ENCODE measurements at regions not wholly inside any gene's neighbourhood (a gene's known extent, or its start where the extent isn't known, plus 50 kb on each side); places are given as distances from the start of the nearest gene placed in this dataset.

DNA sequence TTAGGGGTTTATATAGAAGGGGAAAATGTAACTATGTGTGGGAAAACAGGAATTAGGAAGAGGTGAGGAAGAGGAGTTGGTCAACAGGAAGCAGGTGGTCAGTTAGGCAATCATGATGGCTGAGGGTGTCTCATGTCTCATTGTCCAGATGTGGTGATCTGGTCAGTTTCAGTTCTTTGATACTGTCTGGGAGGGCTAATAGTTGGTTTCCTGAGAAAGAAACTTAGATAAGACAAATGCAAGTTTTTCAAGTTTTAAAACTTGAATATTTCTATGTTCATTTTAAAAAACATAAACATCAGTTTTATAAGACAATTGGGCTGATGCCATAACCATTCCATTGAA is 1121.8 kb upstream of the USP15 start (continued):
- TF ChIP-seq, protein P1, sequence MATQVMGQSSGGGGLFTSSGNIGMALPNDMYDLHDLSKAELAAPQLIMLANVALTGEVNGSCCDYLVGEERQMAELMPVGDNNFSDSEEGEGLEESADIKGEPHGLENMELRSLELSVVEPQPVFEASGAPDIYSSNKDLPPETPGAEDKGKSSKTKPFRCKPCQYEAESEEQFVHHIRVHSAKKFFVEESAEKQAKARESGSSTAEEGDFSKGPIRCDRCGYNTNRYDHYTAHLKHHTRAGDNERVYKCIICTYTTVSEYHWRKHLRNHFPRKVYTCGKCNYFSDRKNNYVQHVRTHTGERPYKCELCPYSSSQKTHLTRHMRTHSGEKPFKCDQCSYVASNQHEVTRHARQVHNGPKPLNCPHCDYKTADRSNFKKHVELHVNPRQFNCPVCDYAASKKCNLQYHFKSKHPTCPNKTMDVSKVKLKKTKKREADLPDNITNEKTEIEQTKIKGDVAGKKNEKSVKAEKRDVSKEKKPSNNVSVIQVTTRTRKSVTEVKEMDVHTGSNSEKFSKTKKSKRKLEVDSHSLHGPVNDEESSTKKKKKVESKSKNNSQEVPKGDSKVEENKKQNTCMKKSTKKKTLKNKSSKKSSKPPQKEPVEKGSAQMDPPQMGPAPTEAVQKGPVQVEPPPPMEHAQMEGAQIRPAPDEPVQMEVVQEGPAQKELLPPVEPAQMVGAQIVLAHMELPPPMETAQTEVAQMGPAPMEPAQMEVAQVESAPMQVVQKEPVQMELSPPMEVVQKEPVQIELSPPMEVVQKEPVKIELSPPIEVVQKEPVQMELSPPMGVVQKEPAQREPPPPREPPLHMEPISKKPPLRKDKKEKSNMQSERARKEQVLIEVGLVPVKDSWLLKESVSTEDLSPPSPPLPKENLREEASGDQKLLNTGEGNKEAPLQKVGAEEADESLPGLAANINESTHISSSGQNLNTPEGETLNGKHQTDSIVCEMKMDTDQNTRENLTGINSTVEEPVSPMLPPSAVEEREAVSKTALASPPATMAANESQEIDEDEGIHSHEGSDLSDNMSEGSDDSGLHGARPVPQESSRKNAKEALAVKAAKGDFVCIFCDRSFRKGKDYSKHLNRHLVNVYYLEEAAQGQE (IDR thresholded peaks at IDR 0.05; ENCODE audit: low read depth): no peak

DNA sequence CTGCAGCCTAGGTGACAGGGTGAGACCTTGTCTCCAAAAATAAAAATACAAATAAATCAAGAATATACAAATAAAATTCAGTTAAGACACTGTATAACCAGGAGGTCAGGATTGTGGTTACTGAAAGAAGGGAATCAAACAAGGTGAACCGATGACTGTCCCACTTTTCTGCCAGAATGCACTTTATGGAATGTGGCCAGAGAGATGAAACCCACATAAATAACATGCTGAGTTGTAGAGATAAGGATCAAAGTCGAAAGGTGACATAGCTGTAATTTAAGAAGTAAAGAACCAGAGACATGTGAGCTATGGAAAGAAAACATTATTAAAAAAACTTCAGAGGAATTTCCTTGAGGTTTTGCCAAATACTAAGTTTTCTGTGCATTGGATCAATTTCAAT is 1098.2 kb upstream of the USP15 start:
- H3K9me2 ChIP-seq (ENCODE audit: insufficient read depth): no peaks in the 10 kb centered on the region
- H3K9ac ChIP-seq (ENCODE audit: low read length): no peak overlapping the region
- ChIA-PET CTCF (no interaction called here), POLR2A (no interaction called here), RAD21 (ENCODE audit: low non-redundant PET in 1 of 2, low total read pairs in 2 of 2, uncharacterized antibody in 2 of 2, unreplicated experiment in 2 of 2) (no interaction called here)
- H4K20me1 ChIP-seq (ENCODE audit: insufficient read depth): no peaks in the 10 kb centered on the region
- H3K27ac ChIP-seq (ENCODE audit: low read depth, low read length): no peak overlapping the region
- no peaks in the 10 kb centered on the region; a peak in 1 of 4 replicates for H3K4me1 ChIP-seq (ENCODE audit: control insufficient read depth in 1 of 2, insufficient read depth in 2 of 2, low read length in 2 of 2)
- no peaks in the 10 kb centered on the region for H3K9me3 ChIP-seq (ENCODE audit: control insufficient read depth in 1 of 2, insufficient read depth in 1 of 2, low read depth in 1 of 2, low read length in 2 of 2)
- DNase-seq (ENCODE audit: low read depth, low spot score): no peak
- BruUV-seq (replicated peaks): no TSS peak
- TF ChIP-seq TCF7L2 (IDR thresholded peaks at IDR 0.05; ENCODE audit: borderline replicate concordance, extremely low read depth, insufficient read depth, insufficient read length): peak; percentile 24
- TF ChIP-seq ZNF274 (IDR thresholded peaks at IDR 0.05; ENCODE audit: low read depth, low read length): no peak
- TF ChIP-seq, protein P2, sequence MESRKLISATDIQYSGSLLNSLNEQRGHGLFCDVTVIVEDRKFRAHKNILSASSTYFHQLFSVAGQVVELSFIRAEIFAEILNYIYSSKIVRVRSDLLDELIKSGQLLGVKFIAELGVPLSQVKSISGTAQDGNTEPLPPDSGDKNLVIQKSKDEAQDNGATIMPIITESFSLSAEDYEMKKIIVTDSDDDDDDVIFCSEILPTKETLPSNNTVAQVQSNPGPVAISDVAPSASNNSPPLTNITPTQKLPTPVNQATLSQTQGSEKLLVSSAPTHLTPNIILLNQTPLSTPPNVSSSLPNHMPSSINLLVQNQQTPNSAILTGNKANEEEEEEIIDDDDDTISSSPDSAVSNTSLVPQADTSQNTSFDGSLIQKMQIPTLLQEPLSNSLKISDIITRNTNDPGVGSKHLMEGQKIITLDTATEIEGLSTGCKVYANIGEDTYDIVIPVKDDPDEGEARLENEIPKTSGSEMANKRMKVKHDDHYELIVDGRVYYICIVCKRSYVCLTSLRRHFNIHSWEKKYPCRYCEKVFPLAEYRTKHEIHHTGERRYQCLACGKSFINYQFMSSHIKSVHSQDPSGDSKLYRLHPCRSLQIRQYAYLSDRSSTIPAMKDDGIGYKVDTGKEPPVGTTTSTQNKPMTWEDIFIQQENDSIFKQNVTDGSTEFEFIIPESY (IDR thresholded peaks at IDR 0.05; ENCODE audit: extremely low read depth, insufficient replicate concordance, low read length): no peak
- TF ChIP-seq SRF (IDR thresholded peaks at IDR 0.05; ENCODE audit: low read depth): no peak
- H3K4me3 ChIP-seq (replicated peaks in 1 of 2; ENCODE audit: low read depth in 1 of 2, low read length in 2 of 2): no peak overlapping the region
- H3K27me3 ChIP-seq (ENCODE audit: insufficient read depth, low read length): no peaks in the 10 kb centered on the region
- H3K36me3 ChIP-seq (ENCODE audit: control insufficient read depth in 1 of 2, insufficient read depth in 2 of 2, low read length in 2 of 2): no peaks in the 10 kb centered on the region; a peak in 1 of 4 replicates
- no peaks in the 10 kb centered on the region for H3K79me2 ChIP-seq (ENCODE audit: insufficient read depth, low read length)
- no peak for ATAC-seq
- no peak overlapping the region for H2AFZ ChIP-seq (ENCODE audit: low read depth, low read length, poor library complexity, severe bottlenecking)
- no peak overlapping the region for H3K4me2 ChIP-seq (ENCODE audit: low read length)
- intact Hi-C loops (cut with micrococcal nuclease): no loop called here
